DMS 273 (cell line): ENCODE measurements at regions not wholly inside any gene's neighbourhood (a gene's known extent, or its start where the extent isn't known, plus 50 kb on each side); places are given as distances from the start of the nearest gene placed in this dataset.
A peak's percentile ranks its signal among the peaks of the same experiment; 100 is the strongest.
"Not testable (repeated sequence)": the region's sequence is repeated elsewhere in the genome, so short reads cannot be mapped to it uniquely, and the experiment has no call there.

Source experiments
- DNase-seq: peaks from one replicate; lab custom pipeline; 2025; ENCODE audit not compliant: unreplicated experiment; lab: John Stamatoyannopoulos, UW

- no peak for DNase-seq
These were observed 55.6 kb downstream of the OR4C45 start for GRCh38 chr11:50088231-50088630.

DNA sequence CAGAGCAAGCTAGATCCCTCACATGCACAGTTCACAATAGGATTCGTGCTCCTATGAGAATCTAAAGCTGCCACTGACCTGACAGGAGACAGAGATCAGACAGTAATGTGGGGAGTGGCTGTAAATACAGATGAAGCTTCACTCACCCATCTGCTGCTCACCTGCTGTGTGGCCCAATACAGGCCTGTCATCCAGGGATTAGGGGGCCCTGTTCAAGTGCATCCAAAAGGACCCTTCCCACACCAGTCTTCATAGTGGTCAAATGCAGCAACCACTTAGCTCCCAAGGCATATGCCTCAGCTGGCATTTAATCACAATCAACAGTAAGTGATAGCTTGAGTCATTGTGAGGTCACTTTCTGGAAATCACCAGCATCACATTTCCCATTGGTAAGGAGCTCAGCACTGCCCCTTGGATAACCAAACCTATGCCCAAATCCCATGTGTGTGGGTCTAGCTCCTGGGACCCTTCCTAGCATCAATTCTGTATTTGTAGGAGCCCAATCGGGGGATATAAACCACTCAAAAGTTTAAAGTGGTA is 65.6 kb downstream of the OR4C45 start:
- no peak for DNase-seq

GRCh38 chr11:50102916-50103315 is 70.2 kb downstream of the OR4C45 start:
- no peak for DNase-seq

DNA sequence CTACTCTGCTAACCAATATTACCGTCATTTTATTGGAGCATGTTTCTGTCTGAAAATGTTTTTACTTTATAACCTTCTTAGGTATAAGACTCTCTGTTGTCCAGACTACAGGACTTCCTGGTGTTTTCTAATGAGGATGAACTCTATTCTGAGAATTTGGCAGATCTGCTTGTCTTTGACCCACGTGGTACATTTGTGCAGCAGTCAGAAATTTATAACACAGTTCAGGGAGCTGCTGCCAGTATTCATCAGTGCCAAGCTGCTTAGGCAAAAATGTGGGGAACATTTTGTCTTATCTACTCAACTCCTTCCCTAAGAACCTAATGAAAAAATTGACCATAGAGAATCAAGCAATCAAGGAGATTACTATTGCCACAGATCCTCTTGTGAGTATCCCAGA is 108.0 kb downstream of the OR4C45 start:
- not testable (repeated sequence) for DNase-seq

DNA sequence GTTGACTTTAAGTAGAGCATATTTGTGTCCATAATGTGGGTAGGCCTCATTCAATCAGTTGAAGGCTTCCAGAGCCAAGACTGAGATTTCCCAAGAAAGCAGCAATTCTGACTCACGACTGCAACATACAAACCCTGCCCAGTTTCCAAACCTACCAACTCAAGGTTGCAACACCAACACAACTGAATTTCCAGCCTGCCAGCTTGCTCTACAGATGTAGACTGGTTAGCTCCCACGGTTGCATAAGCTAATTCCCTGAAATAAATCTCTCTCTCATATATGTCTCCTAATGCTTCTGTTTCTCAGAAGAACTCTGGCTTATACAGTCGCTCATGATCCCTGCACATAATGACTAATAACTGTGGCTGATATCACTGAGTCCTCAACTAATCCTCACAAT is 113.6 kb downstream of the OR4C45 start:
- DNase-seq, result not testable (repeated sequence)

DNA sequence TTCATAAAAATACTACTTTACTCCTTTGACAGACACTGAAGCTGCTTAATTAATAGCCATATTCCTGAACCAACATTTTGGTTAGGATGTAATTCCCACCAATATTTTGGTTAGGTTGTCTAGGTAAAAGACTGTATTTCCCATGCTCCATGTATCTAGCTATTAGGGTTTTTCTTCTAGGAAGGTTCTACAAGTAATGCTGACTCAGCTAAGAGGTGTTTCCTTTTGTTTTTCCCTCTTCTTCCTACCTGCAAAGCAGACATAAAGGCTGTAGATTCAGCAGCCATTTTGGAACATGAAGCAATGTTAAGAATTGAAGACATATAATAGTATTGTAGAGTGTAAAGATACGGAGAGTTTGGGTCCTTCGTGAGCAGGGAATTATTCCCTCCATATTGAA is 115.3 kb downstream of the OR4C45 start:
- DNase-seq, result not testable (repeated sequence)

- DNase-seq, result no peak
These were observed 122.8 kb downstream of the OR4C45 start for GRCh38 chr11:50155508-50155907.

DNA sequence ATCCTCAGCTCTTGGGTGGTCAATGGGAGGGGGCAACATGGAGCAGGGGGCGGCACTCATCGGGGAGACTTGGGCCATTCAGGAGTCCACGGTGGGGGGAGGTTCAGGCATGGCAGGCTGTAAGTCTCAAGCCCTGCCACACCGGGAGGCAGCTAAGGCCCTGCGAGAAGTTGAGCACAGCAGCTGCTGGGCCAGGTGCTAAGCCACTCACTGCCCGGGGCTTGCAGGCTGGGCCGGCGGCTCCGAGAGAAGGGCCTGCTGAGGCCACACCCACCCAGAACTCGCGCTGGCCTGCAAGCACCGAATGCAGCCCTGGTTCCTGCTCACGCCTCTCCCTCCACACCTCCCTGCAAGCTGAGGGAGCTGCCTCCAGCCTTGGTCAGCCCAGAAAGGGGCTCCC is 131.4 kb downstream of the OR4C45 start:
- DNase-seq, result no peak

DNA sequence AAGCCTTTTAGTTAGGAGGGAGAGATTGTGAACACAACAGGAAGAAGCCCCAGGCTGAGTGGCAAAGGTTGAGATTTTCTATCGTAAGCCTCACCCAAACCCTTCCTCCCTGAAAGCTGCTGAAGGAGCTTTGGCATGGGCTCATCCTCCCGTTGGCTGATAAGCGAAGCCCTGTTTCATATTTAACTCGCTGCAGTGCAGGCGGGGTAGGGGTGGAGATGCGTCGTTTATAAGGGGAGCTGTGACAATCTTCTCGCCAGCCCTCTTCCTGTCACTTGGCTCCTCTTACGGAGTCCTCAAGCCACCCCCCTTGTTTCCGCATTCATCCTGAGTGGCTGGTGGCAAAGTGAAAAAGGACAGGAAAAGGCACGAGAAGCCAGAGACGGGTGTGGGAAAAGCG is 137.0 kb downstream of the OR4C45 start:
- no peak for DNase-seq

DNA sequence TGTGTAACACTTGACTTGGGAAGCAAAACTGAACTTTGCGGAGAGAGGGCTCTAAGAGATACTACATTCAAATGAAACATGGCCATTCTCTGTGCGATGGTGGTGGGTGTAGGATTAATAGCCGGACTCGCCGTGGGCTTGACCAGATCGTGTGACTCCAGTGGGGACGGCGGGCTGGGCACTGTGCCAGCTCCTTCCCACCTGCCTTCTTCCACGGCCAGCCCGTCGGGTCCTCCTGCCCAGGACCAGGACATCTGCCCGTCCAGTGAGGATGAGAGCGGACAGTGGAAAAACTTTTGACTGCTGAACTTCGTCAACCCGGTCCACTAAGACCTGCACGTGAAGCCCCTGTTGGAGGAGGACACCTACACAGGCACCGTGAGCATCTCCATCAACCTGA is 137.4 kb downstream of the OR4C45 start:
- DNase-seq, result no peak

GRCh38 chr11:50174189-50174588 is 141.5 kb downstream of the OR4C45 start:
- DNase-seq, result peak; percentile 6

- DNase-seq, result no peak
These were observed 142.3 kb downstream of the OR4C45 start for GRCh38 chr11:50174975-50175374.

DNA sequence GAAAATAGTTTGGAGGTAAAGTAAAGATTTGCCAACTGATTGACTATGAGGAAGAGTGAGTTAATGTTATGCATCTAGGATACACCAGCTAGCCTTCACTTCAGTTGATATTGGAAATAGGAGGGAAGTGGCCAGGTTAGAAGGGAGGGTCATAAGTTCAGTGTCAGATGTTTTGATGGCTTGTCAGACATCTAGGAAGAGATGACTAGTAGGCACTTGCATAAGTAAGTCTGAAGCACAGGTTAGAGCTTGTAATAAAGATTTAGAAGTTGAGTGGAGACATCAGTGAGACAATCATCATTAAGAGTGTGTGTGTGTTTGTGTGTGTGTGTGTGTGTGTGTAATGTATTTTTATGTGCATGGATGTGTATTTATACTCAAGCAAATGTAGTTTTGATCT is 146.1 kb downstream of the OR4C45 start:
- DNase-seq, result no peak

DNA sequence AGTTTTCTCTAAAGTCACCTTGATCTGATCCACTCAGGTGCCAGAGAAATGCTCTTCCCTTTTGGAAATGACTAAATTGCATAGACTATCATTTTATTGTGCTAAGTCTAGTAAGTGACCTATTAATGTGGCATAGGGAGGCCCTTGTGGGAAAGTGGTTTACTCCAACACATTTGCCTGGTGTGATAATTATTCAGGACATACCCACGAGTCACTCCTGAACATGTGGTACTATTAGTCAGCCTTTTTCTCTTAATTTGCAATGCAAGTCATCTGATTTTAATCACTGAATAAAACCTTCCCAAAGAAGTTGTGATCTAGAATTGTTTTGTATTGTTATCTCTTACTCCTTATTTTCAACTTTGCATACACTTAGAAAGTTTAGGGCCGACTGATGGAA is 148.7 kb downstream of the OR4C45 start:
- no peak for DNase-seq

DNA sequence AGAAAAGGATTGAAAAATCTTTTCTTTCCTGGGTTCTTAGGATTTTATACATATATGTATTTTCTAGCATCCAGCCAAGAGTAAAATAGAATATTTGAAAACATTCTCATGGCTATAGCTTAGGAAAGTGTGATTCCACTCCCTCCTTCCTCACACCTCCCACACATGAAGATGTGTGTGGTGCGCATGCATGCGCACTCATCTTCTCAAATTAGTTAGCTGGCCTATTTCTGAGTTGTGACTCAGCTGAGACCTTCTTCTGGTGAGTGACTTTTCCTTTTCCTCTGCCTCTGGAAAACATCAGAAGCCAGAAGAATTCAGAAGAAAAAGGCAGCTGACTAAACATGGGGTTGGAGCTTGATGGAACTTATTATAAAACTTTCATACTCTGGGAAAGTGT is 149.8 kb downstream of the OR4C45 start:
- no peak for DNase-seq

- not testable (repeated sequence) for DNase-seq
These were observed 150.5 kb downstream of the OR4C45 start for GRCh38 chr11:50183170-50183569.

- no peak for DNase-seq
These were observed 153.5 kb downstream of the OR4C45 start for GRCh38 chr11:50186146-50186545.

DNA sequence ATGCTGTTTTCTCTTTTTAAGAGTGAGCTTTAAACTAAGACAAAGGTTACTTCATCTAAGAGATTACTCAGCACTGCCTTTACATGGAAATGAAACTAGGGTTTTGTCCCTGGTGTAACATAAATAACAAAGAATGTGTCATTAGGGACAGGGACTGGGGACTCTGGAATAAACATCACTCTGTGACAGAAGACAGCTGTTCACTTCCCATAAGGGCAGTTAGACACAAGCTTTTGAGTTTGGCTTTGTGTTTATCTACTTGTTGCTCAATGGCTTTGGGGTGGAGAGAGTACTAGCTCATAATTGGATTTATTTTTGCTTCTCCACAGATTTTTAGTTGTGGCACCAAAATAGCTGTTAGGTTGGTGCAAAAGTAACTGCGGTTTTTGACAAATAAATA is 154.5 kb downstream of the OR4C45 start:
- no peak for DNase-seq

- no peak for DNase-seq
These were observed 155.4 kb downstream of the OR4C45 start for GRCh38 chr11:50188040-50188439.

GRCh38 chr11:50192743-50193142 is 160.1 kb downstream of the OR4C45 start:
- no peak for DNase-seq

DNA sequence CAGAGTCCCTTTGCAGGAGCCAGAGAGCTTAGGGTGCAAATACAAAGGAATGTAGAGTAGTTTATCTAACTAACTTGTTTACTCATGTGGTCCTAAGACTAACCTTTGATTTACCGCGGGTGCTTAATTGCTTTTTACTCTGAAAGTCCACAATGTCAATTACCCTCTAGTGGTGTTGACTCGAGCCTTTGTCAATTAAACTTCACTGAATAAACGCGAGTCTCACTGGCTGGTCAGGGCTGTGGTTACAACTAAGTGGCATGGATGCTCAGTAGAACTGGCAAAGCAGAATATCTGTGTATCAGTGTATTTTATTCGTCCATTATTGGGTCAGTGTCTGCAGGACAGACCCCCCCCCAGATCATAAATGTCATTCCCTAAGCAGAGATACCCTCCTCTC is 181.7 kb downstream of the OR4C45 start:
- DNase-seq, result no peak

GRCh38 chr11:50220651-50221050 is 188.0 kb downstream of the OR4C45 start:
- no peak for DNase-seq

- DNase-seq, result not testable (repeated sequence)
These were observed 205.7 kb downstream of the OR4C45 start for GRCh38 chr11:50238368-50238767.

- DNase-seq, result no peak
These were observed 213.5 kb downstream of the OR4C45 start for GRCh38 chr11:50246183-50246582.
